ENCODE measurements at regions not wholly inside any gene's neighbourhood (a gene's known extent, or its start where the extent isn't known, plus 50 kb on each side); places are given as distances from the start of the nearest gene placed in this dataset.

DNA sequence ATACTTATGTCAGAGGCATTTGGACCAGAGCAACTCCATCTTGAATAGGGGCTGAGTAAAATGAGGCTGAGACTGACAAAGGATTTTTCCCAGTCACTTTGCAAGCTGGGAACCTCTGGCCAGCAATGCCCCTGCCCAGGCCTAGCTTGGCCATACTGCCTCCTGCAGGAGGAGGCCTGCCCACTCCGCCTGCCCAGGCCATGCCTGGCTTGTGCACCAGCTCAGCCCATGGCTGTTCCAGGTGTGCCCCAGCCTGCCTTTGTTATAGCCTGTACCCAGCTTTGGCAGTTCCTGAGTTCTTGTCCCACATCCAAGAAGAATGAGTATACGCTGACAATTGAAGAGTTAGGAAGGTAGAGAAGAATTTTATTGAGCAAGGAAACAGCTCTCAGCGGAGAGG is 176.1 kb downstream of the AASDH start:
- H3K4me3 ChIP-seq: no peak overlapping the region
- H3K9me3 ChIP-seq (replicated peaks): no peaks in the 10 kb centered on the region
- H3K4me1 ChIP-seq (replicated peaks): no peaks in the 10 kb centered on the region
- no peaks in the 10 kb centered on the region; the same call in 1 of the 2 replicates for H3K27me3 ChIP-seq (replicated peaks)
- H3K27ac ChIP-seq: no peak overlapping the region
- no peaks in the 10 kb centered on the region for H3K36me3 ChIP-seq
- no peak for DNase-seq (ENCODE audit: low read depth in 1 of 2, low spot score in 2 of 2)

DNA sequence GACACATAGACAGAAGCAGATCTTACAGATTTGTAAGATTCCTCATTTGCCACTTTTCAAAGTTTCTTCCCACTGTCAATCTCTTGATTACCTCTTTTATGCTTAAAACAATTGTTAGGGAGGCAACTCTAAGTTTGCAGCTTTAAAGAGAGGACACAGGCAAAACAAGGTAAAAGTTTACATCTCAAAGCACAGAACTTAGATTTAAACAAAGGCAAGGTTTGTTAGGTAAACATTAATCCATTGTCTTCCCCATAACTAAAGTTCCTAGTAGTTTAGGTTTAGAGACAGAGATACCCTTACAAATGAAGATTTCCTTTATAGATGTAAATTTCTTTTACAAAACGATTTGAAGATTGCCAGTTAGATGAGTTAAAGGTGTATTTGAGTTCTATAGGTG is 176.9 kb downstream of the AASDH start:
- Histone ChIP-seq H3K4me1 (replicated peaks) (no peaks in the 10 kb centered on the region), H3K4me3 (no peak overlapping the region), H3K36me3 (no peaks in the 10 kb centered on the region), H3K27ac (no peak overlapping the region), H3K9me3 (replicated peaks) (no peaks in the 10 kb centered on the region), H3K27me3 (replicated peaks) (no peaks in the 10 kb centered on the region; the same call in 1 of the 2 replicates)
- DNase-seq (ENCODE audit: low read depth in 1 of 2, low spot score in 2 of 2): no peak

DNA sequence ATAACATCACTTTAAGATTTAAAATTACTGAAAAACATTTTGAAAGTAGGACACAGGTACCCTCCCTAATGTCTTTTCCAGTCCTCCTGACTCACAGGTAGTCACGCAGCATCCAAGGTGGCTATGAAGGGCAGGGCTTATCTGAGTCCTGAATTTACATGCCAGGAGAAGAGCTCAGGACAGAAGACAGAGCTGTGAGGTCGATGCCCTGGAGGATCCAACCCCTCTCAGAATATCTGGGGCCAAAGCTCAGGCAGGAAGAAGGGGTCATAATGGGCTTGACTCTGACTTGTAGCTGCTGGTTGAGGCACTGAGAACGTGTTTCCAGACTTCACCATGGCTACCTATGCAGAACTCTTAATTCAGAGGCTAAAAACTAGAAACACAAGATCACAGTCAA is 177.5 kb downstream of the AASDH start:
- no peaks in the 10 kb centered on the region; the same call in 1 of the 2 replicates for H3K27me3 ChIP-seq (replicated peaks)
- H3K27ac ChIP-seq: no peak overlapping the region
- no peaks in the 10 kb centered on the region for H3K36me3 ChIP-seq
- H3K4me3 ChIP-seq: no peak overlapping the region
- no peaks in the 10 kb centered on the region for H3K9me3 ChIP-seq (replicated peaks)
- no peaks in the 10 kb centered on the region for H3K4me1 ChIP-seq (replicated peaks)
- no peak for DNase-seq (ENCODE audit: low read depth in 1 of 2, low spot score in 2 of 2)

DNA sequence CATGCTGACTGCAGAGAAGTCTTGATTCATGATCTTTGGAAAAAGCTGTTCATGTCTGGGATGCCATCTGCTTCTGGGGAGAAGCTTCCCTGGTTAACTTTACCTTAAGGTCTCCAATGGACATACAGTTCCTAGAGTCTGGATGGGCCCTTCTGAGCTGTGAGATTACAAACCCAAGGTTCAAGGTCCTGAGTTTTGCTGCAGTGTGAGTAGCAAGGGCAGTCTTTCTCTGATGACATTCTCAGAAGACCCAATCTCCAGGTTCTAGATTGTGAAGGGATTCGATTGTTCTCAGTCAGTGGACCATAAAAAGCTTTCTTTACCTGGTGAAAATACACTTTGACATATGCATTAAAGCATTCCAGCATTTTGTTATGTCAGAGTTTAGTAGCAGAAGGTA is 179.2 kb downstream of the AASDH start:
- no peaks in the 10 kb centered on the region for H3K36me3 ChIP-seq
- H3K27ac ChIP-seq: no peak overlapping the region
- no peak for DNase-seq (ENCODE audit: low read depth in 1 of 2, low spot score in 2 of 2)
- H3K4me1 ChIP-seq (replicated peaks): no peaks in the 10 kb centered on the region
- H3K9me3 ChIP-seq (replicated peaks): no peaks in the 10 kb centered on the region
- H3K27me3 ChIP-seq (replicated peaks): no peaks in the 10 kb centered on the region; the same call in 1 of the 2 replicates
- H3K4me3 ChIP-seq: no peak overlapping the region

DNA sequence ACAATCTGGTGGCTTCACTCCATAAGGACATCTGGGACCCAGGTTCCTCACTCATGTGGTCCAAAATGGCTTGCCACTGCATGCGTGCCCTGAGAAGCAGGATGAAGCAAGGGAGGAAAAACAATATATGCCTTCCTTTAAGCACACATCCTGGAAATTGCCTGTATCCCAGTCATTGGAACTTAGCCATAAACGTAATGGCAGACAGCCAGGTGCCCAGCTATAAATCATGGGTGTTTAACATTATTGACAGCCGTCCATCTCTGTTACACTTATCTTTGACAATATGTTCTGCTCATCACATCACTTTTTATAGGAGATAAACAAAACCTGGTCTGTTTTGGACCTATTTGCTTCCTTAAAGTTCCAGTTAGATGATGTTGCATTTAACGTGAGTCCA is 181.0 kb downstream of the AASDH start:
- DNase-seq (ENCODE audit: low read depth in 1 of 2, low spot score in 2 of 2): no peak
- no peaks in the 10 kb centered on the region for H3K9me3 ChIP-seq (replicated peaks)
- H3K36me3 ChIP-seq: no peaks in the 10 kb centered on the region
- H3K27ac ChIP-seq: no peak overlapping the region
- no peaks in the 10 kb centered on the region for H3K4me1 ChIP-seq (replicated peaks)
- H3K4me3 ChIP-seq: no peak overlapping the region
- no peaks in the 10 kb centered on the region; the same call in 1 of the 2 replicates for H3K27me3 ChIP-seq (replicated peaks)

DNA sequence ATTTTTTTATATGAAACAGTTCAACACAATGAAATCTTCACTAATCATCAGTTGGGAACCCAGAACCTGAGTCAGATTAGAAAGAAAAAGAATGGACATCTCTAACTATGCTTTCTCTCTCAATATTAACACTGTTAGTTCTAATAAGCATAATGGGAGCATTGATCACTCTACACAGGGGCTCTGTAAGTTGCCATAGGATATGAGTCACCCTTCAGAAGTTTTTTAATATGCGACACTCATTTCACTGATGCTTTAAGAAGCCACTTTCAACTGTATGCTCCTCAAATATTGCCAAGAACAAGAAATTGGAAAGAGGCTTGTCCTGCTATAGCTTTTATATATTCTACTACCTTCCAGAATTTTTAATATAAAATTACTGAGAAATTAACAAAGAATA is 187.0 kb downstream of the AASDH start:
- no peaks in the 10 kb centered on the region for H3K9me3 ChIP-seq (replicated peaks)
- no peak overlapping the region for H3K27ac ChIP-seq
- no peak for DNase-seq (ENCODE audit: low read depth in 1 of 2, low spot score in 2 of 2)
- H3K4me1 ChIP-seq (replicated peaks): 0 out of 2 replicates have a peak, but pooled peaks cover under 1% of the 10 kb centered on the region
- H3K36me3 ChIP-seq: no peaks in the 10 kb centered on the region
- H3K27me3 ChIP-seq (replicated peaks): no peaks in the 10 kb centered on the region
- no peak overlapping the region for H3K4me3 ChIP-seq

DNA sequence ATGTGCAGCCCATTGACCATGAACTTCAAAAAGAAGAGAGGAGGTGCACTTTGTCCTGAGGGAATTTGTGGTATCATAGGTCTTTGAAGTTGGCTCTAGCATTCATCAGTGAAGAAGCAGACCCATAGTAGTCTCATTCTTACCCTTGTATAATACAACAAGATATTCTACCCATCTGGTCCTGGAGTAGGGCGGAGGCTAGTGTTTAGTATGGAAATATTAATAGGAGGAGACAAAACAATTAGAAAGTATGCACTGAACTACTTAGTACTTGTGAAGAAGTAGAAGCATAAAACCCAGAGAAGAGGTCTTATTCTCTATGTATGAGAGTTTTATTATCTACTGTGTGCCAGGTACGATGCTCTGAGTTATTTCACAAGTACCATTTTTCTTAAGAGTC is 189.0 kb downstream of the AASDH start:
- H3K36me3 ChIP-seq: no peaks in the 10 kb centered on the region
- no peak for DNase-seq (ENCODE audit: low read depth in 1 of 2, low spot score in 2 of 2)
- H3K9me3 ChIP-seq (replicated peaks): no peaks in the 10 kb centered on the region
- no peak overlapping the region for H3K27ac ChIP-seq
- no peak overlapping the region for H3K4me3 ChIP-seq
- H3K27me3 ChIP-seq (replicated peaks): no peaks in the 10 kb centered on the region
- 0 out of 2 replicates have a peak, but pooled peaks cover 5% of the 10 kb centered on the region for H3K4me1 ChIP-seq (replicated peaks)

DNA sequence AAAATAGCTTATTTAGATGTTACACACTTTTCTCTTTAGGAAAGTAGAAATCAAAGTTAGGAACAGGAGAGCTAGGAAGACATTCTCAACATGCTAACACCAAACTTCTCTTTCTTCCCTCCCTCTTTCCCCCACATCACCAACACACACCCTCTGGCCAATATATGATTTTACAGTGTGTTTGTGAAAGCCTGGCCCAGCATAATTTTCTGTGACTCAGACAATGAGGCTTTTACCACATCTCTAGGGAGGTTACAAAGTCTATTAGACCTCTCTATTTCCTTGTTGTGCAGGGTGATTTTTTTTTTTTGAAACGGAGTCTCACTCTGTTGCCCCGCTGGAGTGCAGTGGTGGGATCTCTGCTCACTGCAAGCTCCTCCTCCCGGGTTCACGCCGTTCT is 189.9 kb downstream of the AASDH start:
- H3K27me3 ChIP-seq (replicated peaks): no peaks in the 10 kb centered on the region
- H3K9me3 ChIP-seq (replicated peaks): no peaks in the 10 kb centered on the region
- H3K36me3 ChIP-seq: no peaks in the 10 kb centered on the region
- H3K4me1 ChIP-seq (replicated peaks): 0 out of 2 replicates have a peak, but pooled peaks cover 5% of the 10 kb centered on the region
- no peak overlapping the region for H3K27ac ChIP-seq
- H3K4me3 ChIP-seq: no peak overlapping the region
- DNase-seq (ENCODE audit: low read depth in 1 of 2, low spot score in 2 of 2): no peak

DNA sequence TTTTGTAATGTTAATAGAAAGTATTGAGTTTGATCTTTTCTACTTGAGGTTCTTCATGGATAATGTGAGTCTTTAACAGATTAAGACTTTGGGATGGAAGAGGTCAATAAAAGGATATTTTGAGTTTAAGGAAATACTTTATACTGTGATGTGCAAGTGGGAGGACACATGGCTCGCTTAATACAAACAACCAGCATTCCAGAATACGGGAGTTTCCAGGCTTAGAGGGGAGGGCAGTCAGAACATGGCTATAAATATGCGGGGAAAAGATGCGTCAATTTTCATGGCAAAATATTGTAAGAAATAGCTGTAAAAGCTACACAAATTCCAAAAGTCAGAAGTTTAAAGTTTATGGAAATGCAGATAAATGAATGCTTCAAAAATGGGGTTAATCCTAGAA is 192.3 kb downstream of the AASDH start:
- H3K27me3 ChIP-seq (replicated peaks): no peaks in the 10 kb centered on the region
- H3K9me3 ChIP-seq (replicated peaks): no peaks in the 10 kb centered on the region
- no peaks in the 10 kb centered on the region for H3K36me3 ChIP-seq
- 0 out of 2 replicates have a peak, but pooled peaks cover 5% of the 10 kb centered on the region for H3K4me1 ChIP-seq (replicated peaks)
- H3K4me3 ChIP-seq: no peak overlapping the region
- DNase-seq (ENCODE audit: low read depth in 1 of 2, low spot score in 2 of 2): no peak
- H3K27ac ChIP-seq: no peak overlapping the region

DNA sequence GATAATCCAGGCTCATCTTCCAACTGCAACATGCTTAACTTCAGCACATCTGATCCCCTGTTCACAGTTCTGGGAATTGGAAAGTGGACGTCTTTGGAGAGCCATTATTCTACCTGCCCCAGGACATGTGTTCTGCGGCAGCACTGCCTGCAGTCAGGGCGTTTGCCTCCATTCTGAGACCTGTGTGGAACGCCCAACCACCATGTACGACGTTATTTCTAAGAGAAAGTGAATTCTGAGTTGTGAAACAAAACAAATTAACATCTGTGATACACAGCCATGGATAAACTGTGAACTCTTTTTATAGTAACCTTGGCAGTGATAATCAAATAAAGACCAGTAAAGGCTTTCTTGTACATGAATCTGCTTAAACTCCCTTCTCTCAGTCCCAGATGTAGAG is 195.8 kb downstream of the AASDH start:
- Histone ChIP-seq H3K4me3 (no peak overlapping the region), H3K27ac (no peak overlapping the region), H3K9me3 (replicated peaks) (no peaks in the 10 kb centered on the region), H3K36me3 (no peaks in the 10 kb centered on the region), H3K4me1 (replicated peaks) (0 out of 2 replicates have a peak, but pooled peaks cover 5% of the 10 kb centered on the region), H3K27me3 (replicated peaks) (no peaks in the 10 kb centered on the region)
- no peak for DNase-seq (ENCODE audit: low read depth in 1 of 2, low spot score in 2 of 2)

DNA sequence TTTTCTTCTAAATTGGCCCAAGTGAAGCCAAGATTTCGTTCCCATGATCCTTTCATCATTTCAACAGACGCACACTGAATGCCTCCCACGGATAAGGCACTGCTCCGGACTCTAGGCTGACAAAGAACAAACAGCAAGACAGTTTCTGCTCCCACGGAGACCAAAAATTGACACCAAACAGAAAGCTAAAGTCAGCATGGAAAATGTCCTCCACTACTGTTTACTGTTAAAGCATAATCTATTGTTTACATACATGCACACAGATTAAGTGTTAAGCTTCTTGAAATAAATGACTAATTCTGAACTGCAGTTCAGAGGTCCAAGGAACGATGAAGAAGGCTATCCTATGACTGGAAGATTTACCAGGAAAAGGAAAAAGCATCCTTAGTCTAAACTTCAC is 199.6 kb downstream of the AASDH start:
- Histone ChIP-seq H3K27ac (no peak overlapping the region), H3K4me3 (no peak overlapping the region), H3K4me1 (replicated peaks) (no peaks in the 10 kb centered on the region), H3K27me3 (replicated peaks) (no peaks in the 10 kb centered on the region), H3K9me3 (replicated peaks) (no peaks in the 10 kb centered on the region), H3K36me3 (no peaks in the 10 kb centered on the region)
- no peak for DNase-seq (ENCODE audit: low read depth in 1 of 2, low spot score in 2 of 2)

DNA sequence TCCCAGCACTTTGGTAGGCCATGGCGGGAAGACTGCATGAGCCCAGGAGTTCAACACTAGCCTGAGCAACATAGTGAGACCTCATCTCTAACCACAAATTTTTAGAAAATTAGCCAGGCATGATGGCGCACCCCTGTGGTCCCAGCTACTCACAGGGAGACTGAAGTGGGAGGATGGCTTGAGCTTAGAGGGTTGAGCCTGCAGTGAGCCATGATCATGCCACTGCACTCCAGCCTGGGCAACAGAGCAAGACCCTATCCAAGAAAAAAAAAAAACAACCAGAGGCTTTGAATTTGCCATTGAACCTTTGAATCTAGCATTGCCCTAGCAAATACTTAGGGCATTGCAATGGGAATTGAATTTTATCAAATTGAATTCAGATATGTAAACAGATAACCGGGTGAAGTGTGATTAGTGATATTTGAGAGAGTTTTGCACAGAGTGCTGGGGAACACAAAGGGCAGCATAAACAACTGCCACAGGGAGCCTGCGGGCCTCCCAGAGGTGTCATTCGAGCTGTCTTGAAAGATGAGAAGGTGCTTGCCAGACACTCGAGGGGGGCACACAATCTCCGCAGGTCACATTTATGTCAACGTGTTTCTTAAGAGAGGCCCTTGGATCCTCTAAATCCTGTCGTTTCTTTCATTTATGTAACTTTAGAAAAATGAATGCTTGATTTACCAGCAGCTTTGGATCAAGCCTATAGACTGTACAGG is 200.3 kb downstream of the AASDH start:
- H3K27ac ChIP-seq: no peak overlapping the region
- no peaks in the 10 kb centered on the region for H3K4me1 ChIP-seq (replicated peaks)
- no peaks in the 10 kb centered on the region for H3K36me3 ChIP-seq
- H3K27me3 ChIP-seq (replicated peaks): no peaks in the 10 kb centered on the region
- no peak overlapping the region for H3K4me3 ChIP-seq
- H3K9me3 ChIP-seq (replicated peaks): no peaks in the 10 kb centered on the region
- DNase-seq (ENCODE audit: low read depth in 1 of 2, low spot score in 2 of 2): no peak

DNA sequence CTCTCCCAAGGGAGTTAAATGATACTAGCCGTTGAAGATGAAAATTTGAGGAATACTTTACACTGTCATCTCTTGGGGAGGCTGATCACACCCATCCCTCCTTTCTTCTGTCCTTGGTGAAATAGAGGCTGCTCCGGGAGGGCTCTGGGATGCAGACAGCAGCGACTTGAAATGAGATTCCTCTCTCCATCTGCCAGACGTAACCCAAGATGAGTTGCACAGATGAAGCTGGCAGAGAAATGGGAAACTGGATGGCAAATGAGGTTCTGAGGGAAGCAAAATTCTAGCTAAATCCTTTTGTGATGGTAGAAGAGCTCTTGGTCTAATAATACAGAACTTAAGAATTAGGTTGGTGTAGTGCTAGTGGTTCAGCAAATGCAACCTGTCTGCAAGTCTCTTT is 201.4 kb downstream of the AASDH start:
- H3K4me1 ChIP-seq (replicated peaks): no peaks in the 10 kb centered on the region
- no peak overlapping the region for H3K4me3 ChIP-seq
- H3K27ac ChIP-seq: no peak overlapping the region
- no peaks in the 10 kb centered on the region for H3K27me3 ChIP-seq (replicated peaks)
- no peaks in the 10 kb centered on the region for H3K9me3 ChIP-seq (replicated peaks)
- H3K36me3 ChIP-seq: no peaks in the 10 kb centered on the region
- no peak for DNase-seq (ENCODE audit: low read depth in 1 of 2, low spot score in 2 of 2)

DNA sequence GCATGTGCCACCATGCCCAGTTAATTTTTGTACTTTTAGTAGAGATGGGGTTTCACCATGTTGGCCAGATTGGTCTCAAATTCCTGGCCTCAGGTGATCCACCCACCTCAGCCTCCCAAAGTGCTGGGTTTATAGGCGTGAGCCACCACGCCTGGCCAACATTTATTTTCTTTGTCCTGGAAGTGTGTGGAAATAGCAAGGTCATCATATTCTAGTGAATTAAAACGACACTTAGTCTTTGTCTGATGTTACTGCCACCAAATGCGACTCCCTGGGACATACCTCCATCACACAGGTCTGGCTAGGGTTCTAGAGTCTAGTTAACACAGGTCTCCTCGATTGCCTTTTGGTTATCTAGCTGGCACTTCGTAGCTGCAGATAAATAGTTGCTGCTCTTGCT is 203.1 kb downstream of the AASDH start:
- Histone ChIP-seq H3K27ac (no peak overlapping the region), H3K4me1 (replicated peaks) (no peaks in the 10 kb centered on the region), H3K4me3 (no peak overlapping the region), H3K9me3 (replicated peaks) (no peaks in the 10 kb centered on the region), H3K36me3 (no peaks in the 10 kb centered on the region), H3K27me3 (replicated peaks) (no peaks in the 10 kb centered on the region)
- DNase-seq (ENCODE audit: low read depth in 1 of 2, low spot score in 2 of 2): no peak

Data from SJSA1 (cell line).